ENCODE measurements at regions not wholly inside any gene's neighbourhood (a gene's known extent, or its start where the extent isn't known, plus 50 kb on each side); places are given as distances from the start of the nearest gene placed in this dataset.
"Not testable (repeated sequence)": the region's sequence is repeated elsewhere in the genome, so short reads cannot be mapped to it uniquely, and the experiment has no call there.

DNA sequence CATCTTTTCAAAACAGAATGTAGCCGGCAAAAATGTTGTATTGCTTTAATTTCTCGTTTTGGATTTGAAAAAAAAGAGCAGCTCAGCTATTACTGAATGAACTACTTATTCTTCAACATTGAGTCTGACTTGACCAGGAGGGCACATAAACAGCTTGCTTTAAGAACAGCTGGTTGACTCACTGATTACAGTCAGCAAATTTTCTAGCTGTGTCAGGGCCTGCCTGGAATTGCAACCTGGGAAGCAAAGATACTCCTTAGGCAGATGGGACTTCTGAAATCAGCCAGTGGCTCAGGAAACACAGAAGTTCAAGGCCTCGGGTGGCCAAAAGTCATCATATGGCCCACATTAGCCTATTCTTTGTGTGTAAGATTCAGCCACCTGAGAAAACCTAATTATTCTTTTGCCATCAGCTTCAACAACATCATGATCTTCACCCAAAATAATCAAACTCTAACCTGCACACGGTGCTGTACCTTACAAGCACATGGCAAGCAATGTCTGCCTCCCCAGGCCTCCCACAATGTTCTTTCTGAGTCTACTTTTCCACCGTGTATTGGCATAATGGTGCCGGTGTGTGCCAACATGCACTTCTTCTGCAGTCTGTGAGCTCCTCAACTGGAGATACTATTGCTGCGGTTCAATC lies 307.2 kb downstream of the HHIPL2 start:
- no peak for DNase-seq (ENCODE audit: low read depth)

DNA sequence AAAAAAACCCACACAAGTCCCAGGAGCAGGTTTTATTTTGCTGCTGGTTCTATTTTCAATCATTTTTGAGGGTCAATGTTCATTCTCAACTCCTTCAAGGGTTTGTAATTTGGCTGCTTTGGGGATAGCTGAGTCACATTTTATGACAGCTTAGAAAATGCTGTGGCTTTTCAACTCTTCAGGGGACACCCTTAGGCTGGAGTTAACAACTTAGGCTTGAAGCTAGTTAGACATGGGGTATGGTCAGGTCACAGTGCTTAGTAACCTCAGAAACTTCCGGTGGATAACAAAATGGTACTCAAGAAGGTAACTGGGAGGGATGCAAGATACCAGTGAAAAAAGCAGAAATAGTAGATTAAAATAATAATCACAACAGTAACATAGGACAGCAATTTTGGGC lies 308.8 kb downstream of the HHIPL2 start:
- no peak for DNase-seq (ENCODE audit: low read depth)

DNA sequence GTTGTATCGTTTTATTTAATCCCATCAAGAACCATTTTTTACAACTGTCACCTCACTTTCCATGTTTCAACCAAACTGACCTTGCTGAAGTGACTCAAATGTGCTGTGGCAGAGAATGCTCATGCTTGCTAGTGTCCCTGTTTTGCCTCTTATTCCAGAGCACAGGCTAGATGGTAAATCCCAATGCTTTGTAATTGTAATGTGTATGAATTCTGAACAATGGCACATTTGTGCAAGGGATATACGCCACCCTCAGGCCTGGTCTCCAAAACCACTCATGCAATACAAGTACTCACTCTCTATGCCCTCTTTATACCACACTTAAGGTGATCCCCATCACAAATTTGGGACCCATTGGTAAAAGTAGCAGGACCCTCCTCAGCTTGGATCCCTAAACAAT lies 313.6 kb downstream of the HHIPL2 start:
- DNase-seq (ENCODE audit: low read depth): no peak

- no peak for DNase-seq (ENCODE audit: low read depth)
These were observed 314.3 kb downstream of the HHIPL2 start for GRCh38 chr1:222233444-222234158.

GRCh38 chr1:222232842-222233241 lies 315.1 kb downstream of the HHIPL2 start:
- no peak for DNase-seq (ENCODE audit: low read depth)

- DNase-seq (ENCODE audit: low read depth): no peak
These were observed 318.1 kb downstream of the HHIPL2 start for GRCh38 chr1:222229672-222230312.

DNA sequence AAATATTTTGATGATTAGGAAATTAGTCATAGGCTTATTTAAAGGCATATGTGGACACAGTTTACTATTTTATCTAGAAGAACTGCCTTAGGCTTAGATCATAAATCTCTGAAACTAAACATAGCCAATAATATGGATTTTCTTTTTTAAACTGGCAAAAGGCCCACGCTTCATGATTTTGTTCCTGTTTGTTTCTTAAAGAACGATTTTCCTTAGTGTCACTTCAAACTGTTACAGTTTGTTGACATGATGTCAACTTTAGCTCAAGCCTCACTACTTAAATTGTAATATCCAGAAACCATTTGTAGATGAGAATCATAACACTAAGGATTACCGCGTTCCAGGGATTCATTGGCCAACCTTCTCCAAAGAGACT lies 322.6 kb downstream of the HHIPL2 start:
- no peak for DNase-seq (ENCODE audit: low read depth)

DNA sequence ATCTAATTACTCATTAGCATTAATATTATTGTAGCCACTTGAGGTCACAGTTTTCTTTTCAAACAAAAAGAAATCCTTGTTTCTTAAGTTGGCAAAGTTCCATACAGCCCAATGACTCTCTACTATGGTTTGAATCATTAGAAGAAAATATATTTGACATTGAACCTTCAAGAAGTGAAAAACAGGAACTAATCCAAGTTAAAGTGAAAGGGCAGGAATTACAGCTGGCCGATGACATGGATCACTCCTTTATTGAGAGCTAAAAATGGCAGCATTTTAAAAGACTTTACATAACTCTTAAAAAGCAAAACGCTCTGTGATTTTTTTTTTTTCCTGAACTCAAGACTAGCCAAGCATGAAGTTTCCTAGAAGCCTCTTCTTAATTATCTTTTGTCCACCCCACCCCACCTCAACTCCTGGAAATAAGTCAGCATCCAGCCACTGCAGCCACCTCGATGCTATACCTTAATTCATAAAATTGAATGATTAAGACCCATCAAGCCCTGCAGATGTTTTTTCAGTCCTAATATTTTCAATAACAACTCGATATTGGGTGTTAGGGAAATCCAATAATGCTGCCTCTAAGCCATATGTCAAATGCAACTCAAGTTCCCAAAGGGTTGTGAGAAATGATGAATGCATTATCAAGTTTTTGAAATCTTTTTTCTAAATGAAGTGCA lies 323.1 kb downstream of the HHIPL2 start:
- DNase-seq (ENCODE audit: low read depth): no peak

- DNase-seq (ENCODE audit: low read depth): no peak
These were observed 323.7 kb downstream of the HHIPL2 start for GRCh38 chr1:222224156-222224555.

- DNase-seq (ENCODE audit: low read depth): no peak
These were observed 324.9 kb downstream of the HHIPL2 start for GRCh38 chr1:222223010-222223409.

GRCh38 chr1:222216255-222216754 lies 331.6 kb downstream of the HHIPL2 start:
- no peak for DNase-seq (ENCODE audit: low read depth)

DNA sequence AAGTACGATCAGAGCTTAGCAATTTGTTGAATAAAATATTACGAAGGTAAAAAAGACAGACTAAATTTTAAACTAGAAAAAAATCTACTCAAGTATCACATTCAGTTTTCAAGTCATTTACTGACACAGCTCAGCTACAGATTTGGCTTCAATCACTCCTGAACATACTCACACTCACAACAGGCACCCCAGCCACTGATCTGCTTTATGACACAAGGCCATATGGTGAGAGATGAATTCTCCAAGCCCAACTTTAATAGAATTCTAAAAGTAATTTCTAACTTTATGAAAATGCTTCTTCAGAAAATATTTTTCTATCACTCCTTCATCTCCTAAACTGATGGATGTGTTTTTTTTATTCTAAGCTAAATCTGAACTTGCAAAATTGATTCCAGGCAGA lies 337.1 kb downstream of the HHIPL2 start:
- DNase-seq (ENCODE audit: low read depth): no peak

DNA sequence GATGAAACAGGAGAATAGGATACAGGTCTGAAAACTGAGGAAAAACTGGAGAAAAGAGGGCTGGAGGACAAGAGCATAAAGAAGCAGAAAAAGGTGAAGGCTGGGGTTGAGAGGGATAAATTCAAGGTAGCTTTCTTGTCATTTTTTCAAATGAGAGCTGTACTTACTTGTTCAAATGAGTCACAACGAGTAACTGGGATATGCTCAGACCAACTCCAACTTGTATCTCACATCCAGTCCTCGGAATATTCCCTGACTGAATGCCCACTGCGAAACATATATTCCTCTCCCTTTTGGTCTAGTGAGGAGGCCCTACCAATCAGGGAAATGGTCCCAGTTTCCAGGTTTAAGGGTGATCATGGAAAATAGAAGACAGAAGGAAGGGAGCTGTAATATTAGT lies 343.4 kb downstream of the HHIPL2 start:
- no peak for DNase-seq (ENCODE audit: low read depth)

- no peak for DNase-seq (ENCODE audit: low read depth)
These were observed 345.1 kb downstream of the HHIPL2 start for GRCh38 chr1:222202831-222203230.

GRCh38 chr1:222196736-222197135 lies 351.2 kb downstream of the HHIPL2 start:
- DNase-seq (ENCODE audit: low read depth): no peak

DNA sequence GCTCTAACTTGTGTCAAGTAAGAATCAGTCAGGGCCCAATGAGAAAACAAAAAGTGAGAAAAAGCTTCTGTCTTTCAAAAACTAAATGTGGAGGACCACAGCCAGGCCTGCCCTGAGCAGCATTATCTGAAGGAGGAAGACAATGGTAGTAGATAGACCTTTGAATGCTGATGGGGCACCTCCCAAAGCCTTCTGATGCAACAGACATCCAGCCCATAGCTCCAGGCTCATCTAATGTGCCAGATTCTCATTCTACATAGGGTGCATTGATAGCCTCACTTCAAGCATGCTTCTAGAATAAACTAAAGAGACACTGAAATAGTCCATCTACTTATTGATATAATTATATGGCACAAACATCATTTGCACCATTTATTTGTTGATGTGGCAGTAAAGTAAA lies 351.6 kb downstream of the HHIPL2 start:
- no peak for DNase-seq (ENCODE audit: low read depth)

- DNase-seq (ENCODE audit: low read depth): no peak
These were observed 352.0 kb downstream of the HHIPL2 start for GRCh38 chr1:222195857-222196256.

GRCh38 chr1:222189218-222189617 lies 358.7 kb downstream of the HHIPL2 start:
- no peak for DNase-seq (ENCODE audit: low read depth)

GRCh38 chr1:222187566-222188332 lies 360.2 kb downstream of the HHIPL2 start:
- no peak for DNase-seq (ENCODE audit: low read depth)

- DNase-seq (ENCODE audit: low read depth): no peak
These were observed 365.3 kb downstream of the HHIPL2 start for GRCh38 chr1:222182641-222183040.

GRCh38 chr1:222181191-222181590 lies 366.7 kb downstream of the HHIPL2 start:
- DNase-seq (ENCODE audit: low read depth): no peak

DNA sequence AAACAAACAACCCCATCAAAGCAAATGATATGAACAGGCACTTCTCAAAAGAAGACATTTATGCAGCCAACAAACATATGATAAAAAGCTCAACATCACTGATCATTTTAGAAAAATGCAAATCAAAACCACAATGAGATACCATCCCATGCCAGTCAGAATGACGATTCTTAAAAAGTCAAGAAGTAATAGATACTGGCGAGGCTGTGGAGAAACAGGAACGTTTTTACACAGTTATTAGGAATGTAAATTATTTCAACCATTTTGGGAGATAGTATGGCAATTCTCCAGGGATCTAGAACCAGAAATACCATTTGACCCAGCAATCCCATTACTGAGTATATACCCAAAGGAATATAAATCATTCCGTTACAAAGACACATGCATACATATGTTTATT lies 370.4 kb downstream of the HHIPL2 start:
- DNase-seq (ENCODE audit: low read depth): not testable (repeated sequence)
